ENCODE measurements at regions not wholly inside any gene's neighbourhood (a gene's known extent, or its start where the extent isn't known, plus 50 kb on each side); places are given as distances from the start of the nearest gene placed in this dataset.
"Not testable (repeated sequence)": the region's sequence is repeated elsewhere in the genome, so short reads cannot be mapped to it uniquely, and the experiment has no call there.

- no peak for DNase-seq
These were observed 893.5 kb upstream of the NUDT12 start for GRCh38 chr5:104456122-104456521.

GRCh38 chr5:104452550-104452949, 890.0 kb upstream of the NUDT12 start:
- no peak for DNase-seq

GRCh38 chr5:104451911-104452310, 889.3 kb upstream of the NUDT12 start:
- not testable (repeated sequence) for DNase-seq

GRCh38 chr5:104444656-104445055, 882.1 kb upstream of the NUDT12 start:
- no peak for DNase-seq

GRCh38 chr5:104443706-104444105, 881.1 kb upstream of the NUDT12 start:
- DNase-seq: no peak

- peak; percentile 20 for DNase-seq
These were observed 869.4 kb upstream of the NUDT12 start for GRCh38 chr5:104431981-104432380.

- peak; percentile 74 for DNase-seq
These were observed 868.5 kb upstream of the NUDT12 start for GRCh38 chr5:104431002-104431620.

- no peak for DNase-seq
These were observed 867.3 kb upstream of the NUDT12 start for GRCh38 chr5:104429911-104430310.

- DNase-seq: peak; percentile 2
These were observed 858.8 kb upstream of the NUDT12 start for GRCh38 chr5:104421431-104421830.

GRCh38 chr5:104418056-104418455, 855.5 kb upstream of the NUDT12 start:
- no peak for DNase-seq

GRCh38 chr5:104412649-104413240, 850.2 kb upstream of the NUDT12 start:
- peak; percentile 20 for DNase-seq

GRCh38 chr5:104400941-104401340, 838.4 kb upstream of the NUDT12 start:
- DNase-seq: no peak

GRCh38 chr5:104385906-104386305, 823.3 kb upstream of the NUDT12 start:
- no peak for DNase-seq

- DNase-seq: no peak
These were observed 812.8 kb upstream of the NUDT12 start for GRCh38 chr5:104375345-104375744.

GRCh38 chr5:104372796-104373195, 810.2 kb upstream of the NUDT12 start:
- DNase-seq: no peak

GRCh38 chr5:104372376-104372775, 809.8 kb upstream of the NUDT12 start:
- DNase-seq: no peak

GRCh38 chr5:104370523-104370922, 807.9 kb upstream of the NUDT12 start:
- no peak for DNase-seq

GRCh38 chr5:104367978-104368377, 805.4 kb upstream of the NUDT12 start:
- no peak for DNase-seq

- no peak for DNase-seq
These were observed 801.0 kb upstream of the NUDT12 start for GRCh38 chr5:104363567-104363966.

GRCh38 chr5:104361932-104362331, 799.3 kb upstream of the NUDT12 start:
- no peak for DNase-seq

GRCh38 chr5:104355350-104355749, 792.8 kb upstream of the NUDT12 start:
- no peak for DNase-seq

GRCh38 chr5:104353371-104353770, 790.8 kb upstream of the NUDT12 start:
- peak; percentile 37 for DNase-seq

GRCh38 chr5:104352954-104353353, 790.4 kb upstream of the NUDT12 start:
- no peak for DNase-seq

- peak; percentile 33 for DNase-seq
These were observed 784.6 kb upstream of the NUDT12 start for GRCh38 chr5:104347119-104347708.
